Upper lobe of right lung (tissue), 1 donor: ENCODE measurements at regions not wholly inside any gene's neighbourhood (a gene's known extent, or its start where the extent isn't known, plus 50 kb on each side); places are given as distances from the start of the nearest gene placed in this dataset.
A peak's percentile ranks its signal among the peaks of the same experiment; 100 is the strongest.

Experiments used
- ATAC-seq: fragments of 200-7000 bp; cut with Tn5 transposase; one replicate; pipeline ENCODE4 v1.9.1; 2020; ENCODE audit warnings: mild to moderate bottlenecking, moderate library complexity
- DNase-seq: peaks from one replicate; pipeline ENCODE4 v3.0.0-alpha.2; 2020
- H3K27ac ChIP-seq: fragments of 200-600 bp; one replicate; pipeline ENCODE4 v1.8.0; 2022
- H3K27me3 ChIP-seq: fragments of 200-600 bp; one replicate; pipeline ENCODE4 v1.8.0; 2022; ENCODE audit warnings: mild to moderate bottlenecking
- H3K36me3 ChIP-seq: fragments of 200-600 bp; one replicate; pipeline ENCODE4 v1.8.0; 2022
- H3K4me1 ChIP-seq: fragments of 200-600 bp; one replicate; pipeline ENCODE4 v1.8.0; 2022
- H3K4me3 ChIP-seq: fragments of 200-600 bp; one replicate; pipeline ENCODE4 v1.8.0; 2022; ENCODE audit warnings: mild to moderate bottlenecking
- H3K9me3 ChIP-seq: fragments of 200-600 bp; one replicate; pipeline ENCODE4 v1.8.0; 2022
- intact Hi-C: fragments of 100-400 bp; cut with DNase I; formaldehyde crosslinking; loops from one replicate; pipeline ENCODE4 v1.11.0; 2022
- TF ChIP-seq, protein P1 (sequence below): fragments of 200-600 bp; IDR thresholded peaks from one replicate; pipeline ENCODE4 v1.8.0; 2022; ENCODE audit warnings: antibody characterized with exemption
- donor health status: DM: no; HTN: yes; CAD: no; lungs with severe emphysema.

DNA sequence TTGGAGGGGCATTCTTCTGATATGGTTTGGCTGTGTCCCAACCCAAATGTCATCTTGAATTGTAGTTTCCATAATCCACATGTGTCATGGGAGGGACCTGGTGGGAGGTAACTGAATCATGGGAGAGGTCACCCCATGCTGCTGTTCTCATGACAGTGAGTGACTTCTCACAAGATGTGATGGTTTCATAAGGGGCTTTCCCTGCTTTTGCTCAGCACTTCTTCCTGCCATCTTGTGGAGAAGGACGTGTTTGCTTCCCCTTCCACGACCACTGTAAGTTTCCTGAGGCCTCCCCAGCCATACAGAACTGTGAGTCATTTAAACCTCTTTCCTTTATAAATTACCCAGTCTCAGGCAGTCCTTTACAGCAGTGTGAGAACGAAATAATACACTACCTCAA is 382.4 kb downstream of the VRK1 start:
- no peaks in the 10 kb centered on the region for H3K9me3 ChIP-seq
- TF ChIP-seq, protein P1, sequence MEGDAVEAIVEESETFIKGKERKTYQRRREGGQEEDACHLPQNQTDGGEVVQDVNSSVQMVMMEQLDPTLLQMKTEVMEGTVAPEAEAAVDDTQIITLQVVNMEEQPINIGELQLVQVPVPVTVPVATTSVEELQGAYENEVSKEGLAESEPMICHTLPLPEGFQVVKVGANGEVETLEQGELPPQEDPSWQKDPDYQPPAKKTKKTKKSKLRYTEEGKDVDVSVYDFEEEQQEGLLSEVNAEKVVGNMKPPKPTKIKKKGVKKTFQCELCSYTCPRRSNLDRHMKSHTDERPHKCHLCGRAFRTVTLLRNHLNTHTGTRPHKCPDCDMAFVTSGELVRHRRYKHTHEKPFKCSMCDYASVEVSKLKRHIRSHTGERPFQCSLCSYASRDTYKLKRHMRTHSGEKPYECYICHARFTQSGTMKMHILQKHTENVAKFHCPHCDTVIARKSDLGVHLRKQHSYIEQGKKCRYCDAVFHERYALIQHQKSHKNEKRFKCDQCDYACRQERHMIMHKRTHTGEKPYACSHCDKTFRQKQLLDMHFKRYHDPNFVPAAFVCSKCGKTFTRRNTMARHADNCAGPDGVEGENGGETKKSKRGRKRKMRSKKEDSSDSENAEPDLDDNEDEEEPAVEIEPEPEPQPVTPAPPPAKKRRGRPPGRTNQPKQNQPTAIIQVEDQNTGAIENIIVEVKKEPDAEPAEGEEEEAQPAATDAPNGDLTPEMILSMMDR, result no peak
- intact Hi-C loops, result no loop called here
- H3K27me3 ChIP-seq, result no peaks in the 10 kb centered on the region
- ATAC-seq (no peak), DNase-seq (no peak)
- no peak overlapping the region for H3K27ac ChIP-seq
- no peaks in the 10 kb centered on the region for H3K36me3 ChIP-seq
- no peaks in the 10 kb centered on the region for H3K4me1 ChIP-seq
- no peak overlapping the region for H3K4me3 ChIP-seq

DNA sequence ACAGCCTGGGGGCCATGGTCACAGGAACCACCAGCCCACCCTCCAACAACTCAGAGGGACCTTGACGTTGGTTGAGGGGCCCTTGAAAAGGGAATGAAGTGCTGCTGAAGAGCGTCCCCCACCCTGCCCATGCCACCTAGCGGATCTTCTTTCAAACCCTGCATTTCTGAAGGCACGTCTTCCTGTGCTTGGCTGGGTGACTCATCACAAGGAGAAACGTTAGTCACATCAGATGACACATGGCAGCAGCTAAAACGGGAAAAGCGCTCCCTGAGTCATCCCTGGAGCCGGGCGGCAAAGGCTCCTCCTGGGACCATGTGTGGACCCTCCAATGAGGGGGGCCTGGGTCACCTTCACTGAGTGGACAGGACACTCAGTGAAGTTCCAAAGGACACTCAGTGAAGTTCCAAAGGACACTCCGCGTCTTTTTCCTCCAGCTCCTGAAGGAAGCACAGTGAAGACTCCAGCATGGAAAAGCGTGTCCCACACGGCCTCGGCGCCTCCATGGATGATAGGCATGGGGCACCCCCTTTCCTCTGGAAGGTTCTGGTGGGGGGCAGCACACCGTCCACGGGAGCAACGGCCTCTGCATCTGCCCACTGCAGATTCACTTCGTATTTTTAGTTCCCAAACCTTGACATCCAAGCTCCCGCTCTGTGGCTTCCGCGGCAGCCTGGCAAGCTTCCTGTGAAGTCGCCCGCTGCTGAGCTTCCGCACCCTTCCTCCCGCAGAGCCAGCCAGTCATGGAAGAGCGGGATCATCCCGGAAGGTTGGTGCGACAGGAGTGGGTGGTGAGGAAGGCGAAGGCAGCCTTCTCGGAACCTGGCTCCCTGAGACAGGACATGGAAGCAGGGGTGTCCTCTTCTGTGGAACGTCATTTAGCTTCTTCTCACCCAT is 383.4 kb downstream of the VRK1 start:
- Histone ChIP-seq H3K36me3 (no peaks in the 10 kb centered on the region), H3K9me3 (no peaks in the 10 kb centered on the region), H3K27me3 (no peaks in the 10 kb centered on the region), H3K27ac (no peak overlapping the region), H3K4me1 (no peaks in the 10 kb centered on the region), H3K4me3 (no peak overlapping the region)
- ATAC-seq, result no peak
- TF ChIP-seq, protein P1, result no peak
- intact Hi-C loops, result no loop called here
- DNase-seq, result no peak

DNA sequence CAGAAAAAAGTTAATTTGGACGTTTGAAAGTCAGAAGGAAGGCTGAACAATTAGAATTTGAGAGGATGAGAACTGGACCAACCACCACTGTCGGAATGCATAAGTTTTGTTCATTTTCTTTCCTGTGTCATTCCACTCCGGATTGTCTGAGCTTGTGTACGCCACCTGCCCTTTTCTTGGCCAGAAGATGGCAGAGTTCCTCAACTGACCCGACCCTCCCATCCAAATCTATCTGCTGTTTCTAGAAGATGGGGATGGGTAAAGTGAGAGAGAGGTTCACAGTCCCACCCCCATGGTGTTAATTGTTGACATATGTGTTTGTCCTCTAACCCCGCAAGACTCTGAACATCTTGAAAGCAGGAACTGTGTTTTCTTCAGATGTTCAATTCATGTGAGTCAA is 388.0 kb downstream of the VRK1 start:
- no peaks in the 10 kb centered on the region for H3K36me3 ChIP-seq
- no peak overlapping the region for H3K27ac ChIP-seq
- no peak overlapping the region for H3K4me3 ChIP-seq
- TF ChIP-seq, protein P1, result peak; percentile 26
- H3K9me3 ChIP-seq, result no peaks in the 10 kb centered on the region
- no peaks in the 10 kb centered on the region for H3K4me1 ChIP-seq
- DNase-seq (no peak), ATAC-seq (peak; percentile 14)
- H3K27me3 ChIP-seq, result no peaks in the 10 kb centered on the region
- intact Hi-C loops, result no loop called here

DNA sequence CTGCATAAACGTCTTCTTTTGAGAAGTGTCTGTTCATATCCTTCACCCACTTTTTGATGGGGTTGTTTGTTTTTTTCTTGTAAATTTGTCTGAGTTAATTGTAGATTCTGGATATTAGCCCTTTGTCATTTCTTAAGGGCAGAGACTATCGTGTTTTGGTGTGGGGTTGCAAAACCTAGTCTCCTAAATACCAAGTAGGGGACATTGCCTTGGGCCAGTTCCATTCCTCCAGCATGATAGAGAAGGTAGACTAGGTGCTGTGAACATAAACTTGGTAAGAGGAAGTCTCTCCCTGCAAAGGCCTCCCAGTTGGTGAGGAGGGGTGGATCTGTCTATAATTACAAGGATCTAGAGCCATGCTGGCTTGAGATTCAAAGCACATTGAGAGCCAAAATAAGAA is 390.7 kb downstream of the VRK1 start:
- Histone ChIP-seq H3K9me3 (no peaks in the 10 kb centered on the region), H3K36me3 (no peaks in the 10 kb centered on the region), H3K4me3 (no peak overlapping the region), H3K27ac (no peak overlapping the region), H3K27me3 (no peaks in the 10 kb centered on the region), H3K4me1 (no peaks in the 10 kb centered on the region)
- ATAC-seq (no peak), DNase-seq (no peak)
- intact Hi-C loops, result no loop called here
- TF ChIP-seq, protein P1, result no peak

DNA sequence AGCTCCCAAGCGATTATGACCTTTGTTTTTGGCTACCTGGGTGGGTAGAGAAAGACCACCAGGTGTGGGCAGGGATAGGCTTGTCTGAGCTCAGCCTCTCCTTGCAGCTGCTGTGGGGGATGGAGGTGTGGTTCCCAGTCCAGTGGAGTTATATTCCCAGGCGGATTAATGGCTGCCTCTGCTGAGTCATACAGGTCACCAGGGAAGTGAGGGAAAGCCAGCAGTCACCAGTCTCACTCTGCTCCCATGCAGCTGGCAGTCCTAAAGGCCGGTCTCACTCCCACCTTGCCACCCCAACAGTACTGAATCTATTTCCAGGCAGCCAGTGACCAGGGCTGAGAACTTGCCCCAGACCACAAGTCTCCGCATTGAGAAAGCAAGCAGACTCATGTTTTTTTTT is 399.2 kb downstream of the VRK1 start:
- H3K27ac ChIP-seq, result no peak overlapping the region
- H3K4me1 ChIP-seq, result no peaks in the 10 kb centered on the region
- no peaks in the 10 kb centered on the region for H3K36me3 ChIP-seq
- ATAC-seq (no peak), DNase-seq (no peak)
- TF ChIP-seq, protein P1, result no peak
- no peaks in the 10 kb centered on the region for H3K27me3 ChIP-seq
- intact Hi-C loops, result no loop called here
- no peaks in the 10 kb centered on the region for H3K9me3 ChIP-seq
- H3K4me3 ChIP-seq, result no peak overlapping the region
